Suprapubic skin (tissue), 4 donors: ENCODE measurements at regions not wholly inside any gene's neighbourhood (a gene's known extent, or its start where the extent isn't known, plus 50 kb on each side); places are given as distances from the start of the nearest gene placed in this dataset.

Experiments used
- DNase-seq, 2 donors: peaks; one replicate each; pipeline ENCODE4 v3.0.0-alpha.2; 2019; ENCODE audit warnings: low spot score in 2 of 2
- H3K27ac ChIP-seq: fragments of 200-600 bp; sonication (generic); one replicate; pipeline ENCODE4 v1.5.1; 2019
- H3K27me3 ChIP-seq: fragments of 200-600 bp; sonication (generic); one replicate; pipeline ENCODE4 v1.5.1; 2019
- H3K36me3 ChIP-seq: fragments of 200-600 bp; sonication (generic); one replicate; pipeline ENCODE4 v1.5.1; 2019
- H3K4me1 ChIP-seq: fragments of 200-600 bp; sonication (generic); one replicate; pipeline ENCODE4 v1.5.1; 2019
- H3K4me3 ChIP-seq: fragments of 200-600 bp; sonication (generic); one replicate; pipeline ENCODE4 v1.5.1; 2019; ENCODE audit warnings: mild to moderate bottlenecking
- H3K9me3 ChIP-seq: fragments of 200-600 bp; sonication (generic); one replicate; pipeline ENCODE4 v1.5.1; 2019
- CTCF ChIP-seq, 2 donors: fragments of 200-600 bp in 1 of 2; fragments of 450-650 bp in 1 of 2; sonication (generic) in 1 of 2; IDR thresholded peaks; one replicate each; pipeline ENCODE4 v1.5.1; 2016 to 2019; ENCODE audit warnings: antibody characterized with exemption in 2 of 2, mild to moderate bottlenecking in 1 of 2, moderate library complexity in 1 of 2
- EP300 ChIP-seq: sonication (generic); formaldehyde crosslinking; IDR thresholded peaks from one replicate; pipeline ENCODE4 v1.6.1; 2017; ENCODE audit warnings: antibody characterized with exemption
- POLR2A ChIP-seq, 2 donors: fragments of 450-650 bp; IDR thresholded peaks; one replicate each; pipeline ENCODE4 v1.6.1; 2017; ENCODE audit warnings: antibody characterized with exemption in 2 of 2, mild to moderate bottlenecking in 2 of 2, moderate library complexity in 2 of 2
- POLR2AphosphoS5 ChIP-seq, 3 donors: sonication (generic); formaldehyde crosslinking; IDR thresholded peaks; one replicate each; pipeline ENCODE4 v1.6.1; 2017; ENCODE audit warnings: antibody characterized with exemption in 3 of 3
- WGBS: methylation state at CpG from one replicate; pipeline ENCODE4 v1.1.5; 2018; 5-methylcytosine and 5-hydroxymethylcytosine counted together

GRCh38 chr2:236366397-236366796 lies 102.2 kb upstream of the ASB18 start:
- Histone ChIP-seq H3K4me1 (no peaks in the 10 kb centered on the region), H3K27me3 (peaks cover 36% of the 10 kb centered on the region), H3K4me3 (no peak overlapping the region), H3K9me3 (no peaks in the 10 kb centered on the region), H3K27ac (no peak overlapping the region), H3K36me3 (no peaks in the 10 kb centered on the region)
- TF ChIP-seq EP300 = no peak
- no peak for TF ChIP-seq POLR2A (IDR thresholded peaks at IDR 0.05)
- no peak for TF ChIP-seq CTCF (IDR thresholded peaks at IDR 0.05)
- no peak for TF ChIP-seq POLR2AphosphoS5 (IDR thresholded peaks at IDR 0.05)
- peak in 1 of 2 donors; percentile 32 for DNase-seq
- 15% methylated on average over 3 of the region's 3 CpGs for WGBS

- WGBS = 90% methylated on average over 16 of the region's 16 CpGs
- Histone ChIP-seq H3K9me3 (no peaks in the 10 kb centered on the region), H3K27me3 (peaks cover 38% of the 10 kb centered on the region), H3K36me3 (no peaks in the 10 kb centered on the region), H3K27ac (no peak overlapping the region), H3K4me1 (no peaks in the 10 kb centered on the region), H3K4me3 (no peak overlapping the region)
- TF ChIP-seq POLR2A (IDR thresholded peaks at IDR 0.05) (no peak), POLR2AphosphoS5 (IDR thresholded peaks at IDR 0.05) (no peak), CTCF (IDR thresholded peaks at IDR 0.05) (no peak), EP300 (no peak)
- DNase-seq = peak in 1 of 2 donors; percentile 21
These were observed 103.5 kb upstream of the ASB18 start for GRCh38 chr2:236367506-236368289.

- Histone ChIP-seq H3K9me3 (no peaks in the 10 kb centered on the region), H3K27ac (no peak overlapping the region), H3K4me1 (no peaks in the 10 kb centered on the region), H3K27me3 (peaks cover 38% of the 10 kb centered on the region), H3K4me3 (no peak overlapping the region), H3K36me3 (no peaks in the 10 kb centered on the region)
- DNase-seq = peak in 1 of 2 donors; percentile 65
- no peak for TF ChIP-seq EP300
- TF ChIP-seq POLR2A (IDR thresholded peaks at IDR 0.05) = no peak
- no peak for TF ChIP-seq POLR2AphosphoS5 (IDR thresholded peaks at IDR 0.05)
- TF ChIP-seq CTCF (IDR thresholded peaks at IDR 0.05) = no peak
- 70% methylated on average over 14 of the region's 14 CpGs for WGBS
These were observed 105.5 kb upstream of the ASB18 start for GRCh38 chr2:236369661-236370062.

GRCh38 chr2:236370847-236371409 lies 106.7 kb upstream of the ASB18 start:
- Histone ChIP-seq H3K27ac (no peak overlapping the region), H3K9me3 (no peaks in the 10 kb centered on the region), H3K4me1 (no peaks in the 10 kb centered on the region), H3K4me3 (no peak overlapping the region), H3K27me3 (peaks cover 31% of the 10 kb centered on the region), H3K36me3 (no peaks in the 10 kb centered on the region)
- TF ChIP-seq CTCF (IDR thresholded peaks at IDR 0.05) = no peak
- TF ChIP-seq POLR2AphosphoS5 (IDR thresholded peaks at IDR 0.05) = no peak
- no peak for TF ChIP-seq EP300
- no peak for TF ChIP-seq POLR2A (IDR thresholded peaks at IDR 0.05)
- 78% methylated on average over 10 of the region's 10 CpGs for WGBS
- DNase-seq = peak in 1 of 2 donors; percentile 31

- Histone ChIP-seq H3K4me1 (no peaks in the 10 kb centered on the region), H3K9me3 (no peaks in the 10 kb centered on the region), H3K27me3 (peaks cover 10% of the 10 kb centered on the region), H3K27ac (no peak overlapping the region), H3K4me3 (no peak overlapping the region), H3K36me3 (no peaks in the 10 kb centered on the region)
- DNase-seq = no peak
- no peak for TF ChIP-seq POLR2A (IDR thresholded peaks at IDR 0.05)
- no peak for TF ChIP-seq CTCF (IDR thresholded peaks at IDR 0.05)
- TF ChIP-seq POLR2AphosphoS5 (IDR thresholded peaks at IDR 0.05) = no peak
- no peak for TF ChIP-seq EP300
- WGBS = 92% methylated on average over 5 of the region's 5 CpGs
These were observed 111.8 kb upstream of the ASB18 start for GRCh38 chr2:236375973-236376476.
